Kidney glomerular epithelial cell (primary cell): ENCODE measurements at regions not wholly inside any gene's neighbourhood (a gene's known extent, or its start where the extent isn't known, plus 50 kb on each side); places are given as distances from the start of the nearest gene placed in this dataset.
A peak's percentile ranks its signal among the peaks of the same experiment; 100 is the strongest.
"Not testable (repeated sequence)": the region's sequence is repeated elsewhere in the genome, so short reads cannot be mapped to it uniquely, and the experiment has no call there.

ENCODE experiments used
- DNase-seq: peaks from one replicate; lab custom pipeline; 2025; lab: John Stamatoyannopoulos, UW

- DNase-seq: peak; percentile 95
These were observed 404.9 kb downstream of the CPS1 start for GRCh38 chr2:210961249-210961648.

- no peak for DNase-seq
These were observed 407.0 kb downstream of the CPS1 start for GRCh38 chr2:210963386-210963785.

DNA sequence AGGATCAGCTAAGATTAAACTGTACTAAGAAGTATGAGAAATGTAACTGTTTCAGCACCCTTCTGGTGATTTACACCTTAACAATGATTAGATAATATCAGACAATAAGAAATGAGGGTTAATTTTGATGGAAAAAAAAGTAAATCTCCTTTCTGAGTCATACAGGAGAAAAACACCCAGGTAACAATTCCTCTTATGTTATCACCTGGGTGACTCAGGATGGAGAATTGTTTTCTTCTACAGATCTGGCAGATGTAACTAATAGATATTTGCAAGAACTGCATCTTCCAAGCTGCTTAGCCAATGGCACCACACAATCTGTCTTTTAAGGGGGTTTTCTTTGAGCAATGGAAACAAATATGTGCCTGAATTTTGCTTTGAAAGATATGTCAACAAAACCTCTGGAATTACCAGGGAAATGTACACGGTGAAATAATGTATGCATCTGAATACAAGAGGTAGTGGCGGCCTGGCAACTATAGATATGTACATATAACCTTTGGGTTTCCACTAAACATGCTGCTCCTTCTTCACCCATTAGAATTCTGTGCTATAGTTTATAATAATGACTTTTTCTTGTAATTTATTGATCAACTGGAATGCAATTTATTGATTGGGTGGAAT lies 407.9 kb downstream of the CPS1 start:
- DNase-seq: no peak

- DNase-seq: no peak
These were observed 409.1 kb downstream of the CPS1 start for GRCh38 chr2:210965472-210965871.

- no peak for DNase-seq
These were observed 409.9 kb downstream of the CPS1 start for GRCh38 chr2:210966330-210966729.

DNA sequence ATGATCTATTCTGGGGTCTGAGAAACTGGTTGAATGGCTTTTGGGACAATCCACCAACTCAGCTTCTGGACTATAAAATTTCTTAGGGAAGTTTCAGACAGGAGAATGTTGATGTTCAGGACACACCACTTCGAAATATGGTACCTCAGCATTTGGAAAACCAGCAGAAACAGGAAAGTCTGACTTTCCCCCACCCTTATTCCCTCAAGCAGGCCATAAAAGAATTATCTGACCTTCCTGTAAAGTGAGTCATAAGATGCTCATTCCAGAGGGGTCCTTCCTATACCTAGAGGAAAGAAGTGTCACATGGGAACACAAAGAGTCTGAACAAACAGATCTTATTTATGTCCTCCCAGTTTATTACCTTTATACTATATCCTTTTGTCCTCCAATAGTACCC lies 415.0 kb downstream of the CPS1 start:
- DNase-seq: no peak

DNA sequence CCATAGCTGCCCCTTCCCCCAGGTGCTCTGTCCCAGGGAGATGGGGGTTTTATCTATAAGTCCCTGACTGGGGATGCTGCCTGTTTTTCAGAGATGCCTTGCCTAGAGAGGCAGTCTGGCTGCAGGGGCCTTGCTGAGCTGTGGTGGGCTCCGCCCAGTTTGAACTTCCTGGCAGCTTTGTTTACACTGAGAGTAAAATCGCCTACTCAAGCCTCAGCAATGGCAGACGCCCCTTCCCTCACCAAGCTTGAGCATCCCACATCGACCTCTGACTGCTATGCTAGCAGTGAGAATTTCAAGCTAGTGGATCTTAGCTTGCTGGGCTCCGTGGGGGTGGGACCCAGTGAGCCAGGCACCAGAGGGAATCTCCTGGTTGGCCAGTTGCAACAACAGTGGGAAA lies 430.4 kb downstream of the CPS1 start:
- DNase-seq: not testable (repeated sequence)

DNA sequence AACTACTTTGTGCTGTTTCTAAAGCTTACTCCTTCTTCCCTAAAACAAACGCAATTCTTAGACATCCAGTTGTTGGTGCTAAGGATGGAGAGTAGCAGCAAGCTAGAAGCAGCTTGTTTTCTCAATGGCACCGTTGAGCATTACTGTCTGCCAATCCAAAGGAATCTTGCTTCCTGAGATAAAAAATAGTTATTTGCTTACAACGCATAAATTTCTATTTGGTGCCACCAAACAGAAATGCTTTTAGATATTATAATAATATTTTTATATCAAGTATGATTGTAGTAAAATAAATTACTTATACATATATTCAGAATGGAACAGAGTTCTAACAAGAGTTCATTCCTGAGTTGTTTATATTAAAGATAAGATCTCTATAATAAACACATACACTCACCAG lies 434.7 kb downstream of the CPS1 start:
- DNase-seq: no peak

GRCh38 chr2:210994104-210994503 lies 437.7 kb downstream of the CPS1 start:
- DNase-seq: no peak

GRCh38 chr2:210997373-210997772 lies 441.0 kb downstream of the CPS1 start:
- DNase-seq: no peak

- no peak for DNase-seq
These were observed 441.9 kb downstream of the CPS1 start for GRCh38 chr2:210998334-210998733.

- no peak for DNase-seq
These were observed 458.0 kb downstream of the CPS1 start for GRCh38 chr2:211014376-211014775.

GRCh38 chr2:211014906-211015305 lies 458.5 kb downstream of the CPS1 start:
- DNase-seq: no peak

- DNase-seq: not testable (repeated sequence)
These were observed 468.7 kb downstream of the CPS1 start for GRCh38 chr2:211025089-211025488.

DNA sequence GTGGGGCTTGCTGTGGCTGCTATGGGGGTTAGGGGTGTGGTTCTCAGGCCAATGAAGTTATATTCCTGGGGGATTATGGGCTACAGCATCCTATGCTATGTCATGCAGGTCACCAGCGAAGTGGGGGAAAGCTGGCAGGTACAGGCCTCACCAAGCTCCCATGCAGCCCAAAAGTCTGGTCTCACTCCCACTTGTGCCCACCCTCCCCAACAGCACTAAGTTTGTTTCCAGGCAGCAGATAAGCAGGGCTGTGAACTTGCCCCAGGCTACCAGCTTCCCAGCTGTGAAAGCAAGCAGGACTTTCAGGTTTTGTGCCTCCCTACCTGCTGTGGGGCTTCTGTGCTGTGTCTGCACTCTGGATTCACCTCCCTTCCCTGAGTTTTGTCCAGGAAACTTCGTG lies 469.7 kb downstream of the CPS1 start:
- no peak for DNase-seq

DNA sequence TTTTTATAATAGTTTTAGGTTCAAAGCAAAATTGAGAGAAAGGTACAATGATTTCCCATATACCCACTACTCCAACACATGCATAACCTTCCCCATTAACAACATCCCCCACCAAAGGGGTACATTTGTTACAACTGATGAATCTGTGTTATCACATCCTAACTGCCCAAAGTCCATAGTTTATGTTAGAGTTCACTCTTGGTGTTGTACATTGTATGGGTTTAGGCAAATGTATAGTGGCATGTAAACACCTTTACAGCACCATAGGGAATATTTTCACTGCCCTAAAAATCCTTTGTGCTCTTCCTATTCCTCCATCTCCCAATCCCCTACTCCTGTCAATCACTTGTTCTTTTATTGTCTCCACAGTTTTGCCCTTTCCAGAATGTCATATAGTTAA lies 471.6 kb downstream of the CPS1 start:
- DNase-seq: no peak

GRCh38 chr2:211033765-211034164 lies 477.4 kb downstream of the CPS1 start:
- DNase-seq: peak; percentile 12

- DNase-seq: peak; percentile 69
These were observed 479.3 kb downstream of the CPS1 start for GRCh38 chr2:211035548-211036185.

GRCh38 chr2:211045025-211045424 lies 488.6 kb downstream of the CPS1 start:
- no peak for DNase-seq

DNA sequence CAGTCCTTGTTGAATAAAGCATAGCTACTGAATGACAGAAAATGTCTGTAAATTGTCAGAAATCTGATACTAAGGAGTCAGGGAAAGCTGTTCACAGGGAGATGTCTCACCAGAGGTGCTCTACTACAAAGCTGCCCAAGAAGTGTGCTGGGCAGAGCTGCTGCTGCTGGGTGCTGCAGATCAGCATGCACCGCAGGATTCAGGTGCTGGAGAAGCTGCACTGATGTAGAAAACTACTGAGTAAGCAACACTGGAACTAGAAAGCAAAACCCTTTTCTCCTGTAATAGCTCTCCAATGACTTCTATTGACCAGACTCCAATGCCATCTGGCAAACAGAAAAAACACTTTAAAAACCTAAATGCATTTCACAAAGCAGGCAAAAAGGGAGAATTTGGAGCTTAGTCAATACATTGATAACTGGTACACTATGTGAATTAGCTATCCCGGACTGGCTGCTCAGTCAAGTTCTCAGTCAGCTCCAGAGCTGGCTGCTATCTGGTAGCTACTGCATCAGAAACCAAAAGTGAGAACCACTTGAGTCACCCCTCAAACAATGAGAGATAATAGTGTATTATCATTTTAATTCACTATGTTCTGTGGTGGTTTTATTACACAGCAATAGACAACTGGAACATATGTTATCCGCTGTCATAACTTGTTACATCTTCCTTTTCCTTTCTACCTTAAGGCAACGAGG lies 493.1 kb downstream of the CPS1 start:
- no peak for DNase-seq

DNA sequence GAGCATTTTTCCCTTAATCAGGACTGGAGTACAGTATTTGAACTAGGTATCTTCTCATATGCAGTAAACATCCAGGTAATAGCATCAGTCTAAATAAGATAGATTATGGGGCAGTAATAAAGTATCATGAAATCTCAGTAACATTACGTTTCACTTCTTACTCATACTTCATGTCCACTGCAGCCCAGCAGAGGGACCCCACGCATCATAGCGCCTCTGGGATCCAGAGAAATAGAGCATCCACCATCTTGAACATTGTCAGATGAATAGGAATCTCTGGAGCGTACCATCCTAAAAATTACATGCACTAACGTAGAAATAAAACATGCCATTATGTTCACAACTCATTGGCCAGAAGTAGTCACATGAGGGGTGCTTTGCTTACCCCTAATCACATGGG lies 499.0 kb downstream of the CPS1 start:
- DNase-seq: no peak

DNA sequence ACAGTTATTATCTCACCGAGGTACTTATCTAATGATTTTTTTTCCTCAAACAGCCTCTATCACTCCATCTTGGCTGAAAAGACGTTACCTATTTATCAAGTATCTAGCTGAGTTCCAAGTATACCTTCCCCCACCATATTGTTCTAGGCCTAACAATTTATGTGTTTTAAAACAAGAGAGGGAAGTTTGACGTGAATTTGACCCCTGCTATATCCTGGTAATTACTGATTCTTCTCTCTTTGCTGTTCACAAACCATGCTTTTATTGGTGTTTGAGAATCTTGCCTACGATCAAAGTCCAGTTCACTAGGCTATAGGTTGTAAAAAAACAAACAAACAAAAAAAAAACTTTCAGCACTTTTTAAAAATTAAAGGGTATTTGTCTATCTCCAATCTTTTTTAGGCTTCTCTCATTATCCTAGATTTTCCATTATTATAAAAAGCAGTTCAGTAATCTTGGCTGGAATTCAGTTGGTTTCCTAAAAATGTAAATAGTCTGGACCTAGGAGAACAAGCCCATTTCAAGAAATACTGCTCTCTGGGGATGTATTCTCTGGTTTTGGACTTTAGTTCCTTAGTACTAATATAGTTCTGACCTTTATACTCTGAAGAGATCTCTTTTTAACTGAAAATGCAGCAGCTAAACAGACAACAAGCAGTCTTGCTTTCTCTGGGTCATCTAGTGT lies 505.4 kb downstream of the CPS1 start:
- no peak for DNase-seq

DNA sequence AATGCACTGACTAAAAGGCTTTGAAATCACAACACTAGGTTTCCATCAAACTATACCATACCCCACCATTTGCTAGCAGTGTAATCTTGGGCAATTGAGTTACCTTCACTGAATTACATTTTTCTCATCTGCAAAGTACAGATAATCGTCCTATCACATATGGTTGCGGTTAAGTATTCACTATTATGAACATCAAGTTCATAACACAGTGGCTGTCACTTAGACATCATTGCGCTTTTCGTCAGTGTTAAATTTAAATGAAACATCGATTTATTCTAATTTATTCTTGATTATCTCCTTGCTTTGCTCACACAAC lies 505.9 kb downstream of the CPS1 start:
- DNase-seq: no peak
